HG03442 (cell line): ENCODE measurements at regions not wholly inside any gene's neighbourhood (a gene's known extent, or its start where the extent isn't known, plus 50 kb on each side); places are given as distances from the start of the nearest gene placed in this dataset.
"Not testable (repeated sequence)": the region's sequence is repeated elsewhere in the genome, so short reads cannot be mapped to it uniquely, and the experiment has no call there.

Experiments
- ATAC-seq: cut with Tn5 transposase; IDR thresholded peaks from one replicate; pipeline ENCODE4 v1.9.1; 2021; ENCODE audit warnings: mild to moderate bottlenecking, moderate library complexity; ENCODE audit not compliant: unreplicated experiment

GRCh38 chr2:199040522-199040921, 417.2 kb downstream of the SATB2 start:
- ATAC-seq, result no peak

- ATAC-seq, result not testable (repeated sequence)
These were observed 424.0 kb downstream of the SATB2 start for GRCh38 chr2:199033761-199034160.

GRCh38 chr2:199025146-199025545, 432.6 kb downstream of the SATB2 start:
- no peak for ATAC-seq

- no peak for ATAC-seq
These were observed 433.5 kb downstream of the SATB2 start for GRCh38 chr2:199024224-199024623.

- ATAC-seq, result no peak
These were observed 437.7 kb downstream of the SATB2 start for GRCh38 chr2:199019898-199020507.

- no peak for ATAC-seq
These were observed 438.9 kb downstream of the SATB2 start for GRCh38 chr2:199018826-199019225.

- ATAC-seq, result no peak
These were observed 442.7 kb downstream of the SATB2 start for GRCh38 chr2:199015072-199015471.

GRCh38 chr2:199014226-199014625, 443.5 kb downstream of the SATB2 start:
- no peak for ATAC-seq

GRCh38 chr2:199011908-199012307, 445.8 kb downstream of the SATB2 start:
- ATAC-seq, result no peak

GRCh38 chr2:198994678-198995077, 463.1 kb downstream of the SATB2 start:
- no peak for ATAC-seq

- no peak for ATAC-seq
These were observed 466.3 kb downstream of the SATB2 start for GRCh38 chr2:198991431-198991830.

- ATAC-seq, result no peak
These were observed 482.0 kb downstream of the SATB2 start for GRCh38 chr2:198975779-198976178.

GRCh38 chr2:198973785-198974184, 484.0 kb downstream of the SATB2 start:
- ATAC-seq, result no peak

GRCh38 chr2:198973181-198973580, 484.6 kb downstream of the SATB2 start:
- ATAC-seq, result no peak

GRCh38 chr2:198968545-198968944, 489.2 kb downstream of the SATB2 start:
- ATAC-seq, result no peak

GRCh38 chr2:198966269-198966668, 491.5 kb downstream of the SATB2 start:
- ATAC-seq, result no peak

GRCh38 chr2:198961547-198961946, 496.2 kb downstream of the SATB2 start:
- ATAC-seq, result no peak

GRCh38 chr2:198957181-198957580, 500.6 kb downstream of the SATB2 start:
- no peak for ATAC-seq

GRCh38 chr2:198953328-198953727, 504.4 kb downstream of the SATB2 start:
- no peak for ATAC-seq

- no peak for ATAC-seq
These were observed 506.9 kb downstream of the SATB2 start for GRCh38 chr2:198950803-198951202.

GRCh38 chr2:198945496-198945895, 512.2 kb downstream of the SATB2 start:
- ATAC-seq, result no peak

- no peak for ATAC-seq
These were observed 527.6 kb downstream of the SATB2 start for GRCh38 chr2:198930170-198930569.

- ATAC-seq, result no peak
These were observed 529.7 kb downstream of the SATB2 start for GRCh38 chr2:198928026-198928425.
